B cell (primary cell): ENCODE measurements at regions not wholly inside any gene's neighbourhood (a gene's known extent, or its start where the extent isn't known, plus 50 kb on each side); places are given as distances from the start of the nearest gene placed in this dataset.

ENCODE experiments used
- ATAC-seq: fragments of 200-7000 bp; cut with Tn5 transposase; one replicate; pipeline ENCODE4 v1.10.0; 2021; ENCODE audit warnings: low read depth, mild to moderate bottlenecking, moderate number of reproducible peaks, moderate library complexity
- CTCF ChIA-PET: fragments of 350-600 bp; sonication (Branson Sonifier 250); formaldehyde crosslinking; loops from one replicate; lab custom pipeline; 2021; ENCODE audit warnings: antibody characterized with exemption, inconsistent platforms; lab: Charles Lee
- POLR2A ChIA-PET: fragments of 350-600 bp; sonication (Branson Sonifier 250); formaldehyde crosslinking; loops from one replicate; lab custom pipeline; 2021; ENCODE audit warnings: antibody characterized with exemption; lab: Charles Lee
- DNase-seq: peaks from one replicate; pipeline ENCODE4 v3.0.0; 2013
- H2AFZ ChIP-seq: 2 replicates; pipeline ENCODE4 v1.6.1; 2012; ENCODE audit warnings: mild to moderate bottlenecking, low read depth, low read length; ENCODE audit not compliant: insufficient read depth, poor library complexity, severe bottlenecking
- H3K27ac ChIP-seq, 2 donors: 1 replicate in 1 of 2; 2 replicates in 1 of 2; pipeline ENCODE4 v1.5.1; 2012 to 2013; ENCODE audit warnings: low read length in 2 of 2, mild to moderate bottlenecking in 2 of 2, moderate library complexity in 1 of 2
- H3K27me3 ChIP-seq, 4 experiments: fragments of 200-600 bp in 1 of 4; sonication (generic) in 1 of 4; replicated peaks in 1 of 4; 1 replicate in 2 of 4; 2 replicates in 2 of 4; pipeline versions ENCODE4 v1.6.1 to v1.7.0; 2013 to 2016; ENCODE audit warnings: low read length in 3 of 4, mild to moderate bottlenecking in 2 of 4, mixed read lengths in 1 of 4, moderate library complexity in 1 of 4; ENCODE audit not compliant: insufficient read depth in 4 of 4, control insufficient read depth in 3 of 4; ENCODE audit errors: control extremely low read depth in 1 of 4
- H3K36me3 ChIP-seq, 2 experiments: replicated peaks in 1 of 2; 1 replicate in 1 of 2; 2 replicates in 1 of 2; pipeline versions ENCODE4 v1.6.1 to v1.7.1; 2013; ENCODE audit warnings: low read length in 1 of 2; ENCODE audit not compliant: insufficient read depth in 2 of 2, control insufficient read depth in 1 of 2; ENCODE audit errors: control extremely low read depth in 1 of 2, extremely low read depth in 1 of 2
- H3K4me1 ChIP-seq, 2 donors: fragments of 200-600 bp in 1 of 2; sonication (generic) in 1 of 2; 1 replicate in 1 of 2; 2 replicates in 1 of 2; pipeline versions ENCODE4 v1.5.1 to v1.6.1; 2013 to 2017; ENCODE audit warnings: low read length in 2 of 2; ENCODE audit not compliant: control insufficient read depth in 2 of 2, insufficient read depth in 2 of 2
- H3K4me2 ChIP-seq: replicated peaks from 2 replicates; pipeline ENCODE3; 2012; ENCODE audit warnings: mild to moderate bottlenecking, low read depth, low read length; ENCODE audit not compliant: poor library complexity, severe bottlenecking
- H3K4me3 ChIP-seq, 5 experiments: fragments of 200-600 bp in 1 of 5; sonication (generic) in 1 of 5; 1 replicate in 3 of 5; 2 replicates in 2 of 5; pipeline versions ENCODE4 v1.5.1 to v1.7.0; 2011 to 2016; ENCODE audit warnings: low read length in 4 of 5, mild to moderate bottlenecking in 4 of 5, low read depth in 2 of 5, control low read depth in 1 of 5, moderate library complexity in 1 of 5; ENCODE audit not compliant: insufficient read depth in 1 of 5; ENCODE audit errors: control extremely low read depth in 1 of 5, extremely low read depth in 1 of 5
- H3K79me2 ChIP-seq: fragments of 200-600 bp; sonication (generic); one replicate; pipeline ENCODE4 v1.6.0; 2016; ENCODE audit warnings: low read length; ENCODE audit not compliant: control insufficient read depth, insufficient read depth
- H3K9ac ChIP-seq: fragments of 200-600 bp; sonication (generic); 2 replicates; pipeline ENCODE4 v1.6.1; 2017; ENCODE audit warnings: mild to moderate bottlenecking, low read length, moderate library complexity
- H3K9me3 ChIP-seq, 3 donors: one replicate each; pipeline versions ENCODE4 v1.6.1 to v1.7.1; 2013; ENCODE audit warnings: low read length in 2 of 3; ENCODE audit not compliant: control insufficient read depth in 2 of 3, insufficient read depth in 1 of 3; ENCODE audit errors: control extremely low read depth in 1 of 3
- H4K20me1 ChIP-seq: 2 replicates; pipeline ENCODE4 v1.6.0; 2012; ENCODE audit warnings: mild to moderate bottlenecking, low read length; ENCODE audit not compliant: insufficient read depth, control insufficient read depth, poor library complexity, severe bottlenecking
- H3K27ac Mint-ChIP-seq: one replicate; pipeline ENCODE4 v1.8.0; 2021; ENCODE audit warnings: mixed read lengths
- H3K27me3 Mint-ChIP-seq: one replicate; pipeline ENCODE4 v1.8.0; 2021; ENCODE audit warnings: mixed read lengths
- H3K4me1 Mint-ChIP-seq: one replicate; pipeline ENCODE4 v1.8.0; 2021; ENCODE audit warnings: mixed read lengths
- H3K4me3 Mint-ChIP-seq: one replicate; pipeline ENCODE4 v1.8.0; 2021; ENCODE audit warnings: mixed read lengths
- H3K9me3 Mint-ChIP-seq: one replicate; pipeline ENCODE4 v1.8.0; 2022; ENCODE audit warnings: mixed read lengths; ENCODE audit not compliant: insufficient read depth
- EZH2 ChIP-seq: IDR thresholded peaks from 2 replicates; pipeline ENCODE4 v1.6.1; 2012; ENCODE audit warnings: borderline replicate concordance, low read depth, mild to moderate bottlenecking, moderate library complexity, low read length; ENCODE audit not compliant: insufficient read depth, poor library complexity, severe bottlenecking
- WGBS: methylation state at CpG from one replicate; pipeline ENCODE4 v1.1.5; 2013; ENCODE audit warnings: missing lambda C conversion rate; ENCODE audit not compliant: insufficient coverage; 5-methylcytosine and 5-hydroxymethylcytosine counted together
- intact Hi-C: fragments of 100-400 bp; cut with micrococcal nuclease; formaldehyde crosslinking; loops from one replicate; pipeline ENCODE4 v1.10.0; 2022
- TF ChIP-seq, protein P1 (sequence below): fragments of 200-600 bp; IDR thresholded peaks from one replicate; pipeline ENCODE4 v1.8.0; 2022; ENCODE audit warnings: antibody characterized with exemption, mild to moderate bottlenecking

DNA sequence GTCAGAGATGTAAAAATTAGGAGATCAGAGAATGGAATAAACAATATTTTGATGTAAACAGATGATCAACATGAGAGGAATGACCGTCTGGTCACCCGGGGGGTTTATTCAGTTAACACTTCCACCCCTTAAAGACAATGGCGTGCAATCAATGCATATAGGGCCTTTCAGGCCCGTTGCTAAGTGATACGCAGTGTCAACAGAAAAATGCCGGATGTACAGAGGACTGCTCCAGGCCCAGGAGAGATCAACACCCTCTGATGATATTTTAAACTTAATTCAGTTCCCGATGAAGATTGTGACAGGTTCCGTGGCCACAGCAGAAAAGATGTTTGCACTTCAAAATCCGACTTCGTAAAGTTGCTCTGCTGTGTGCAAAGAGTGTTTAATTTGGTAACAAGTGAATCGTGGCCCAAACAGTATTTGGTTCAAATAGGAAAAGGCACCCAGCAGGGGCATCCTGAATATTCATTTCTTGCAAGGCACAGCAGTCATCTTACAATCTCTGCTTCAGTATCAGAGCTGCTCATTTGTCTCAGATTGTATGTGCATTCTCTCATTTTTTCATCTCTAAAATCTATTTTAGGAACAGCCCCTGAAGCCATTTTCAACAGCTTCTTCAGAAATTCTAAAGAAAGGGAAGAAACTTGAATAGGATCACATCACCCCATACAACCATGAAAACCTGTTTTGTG, 72.6 kb downstream of the FOXB1 start:
- no peaks in the 10 kb centered on the region for H3K27me3 ChIP-seq
- POLR2A ChIA-PET: no interaction called here
- no peaks in the 10 kb centered on the region for H4K20me1 ChIP-seq
- no peak overlapping the region for H3K4me2 ChIP-seq
- H3K9me3 ChIP-seq: no peaks in the 10 kb centered on the region
- Mint-ChIP-seq H3K4me1 (no peaks in the 10 kb centered on the region), H3K4me3 (no peak overlapping the region), H3K27me3 (peaks cover 9% of the 10 kb centered on the region), H3K27ac (no peak overlapping the region), H3K9me3 (no peaks in the 10 kb centered on the region)
- TF ChIP-seq EZH2: no peak
- TF ChIP-seq, protein P1, sequence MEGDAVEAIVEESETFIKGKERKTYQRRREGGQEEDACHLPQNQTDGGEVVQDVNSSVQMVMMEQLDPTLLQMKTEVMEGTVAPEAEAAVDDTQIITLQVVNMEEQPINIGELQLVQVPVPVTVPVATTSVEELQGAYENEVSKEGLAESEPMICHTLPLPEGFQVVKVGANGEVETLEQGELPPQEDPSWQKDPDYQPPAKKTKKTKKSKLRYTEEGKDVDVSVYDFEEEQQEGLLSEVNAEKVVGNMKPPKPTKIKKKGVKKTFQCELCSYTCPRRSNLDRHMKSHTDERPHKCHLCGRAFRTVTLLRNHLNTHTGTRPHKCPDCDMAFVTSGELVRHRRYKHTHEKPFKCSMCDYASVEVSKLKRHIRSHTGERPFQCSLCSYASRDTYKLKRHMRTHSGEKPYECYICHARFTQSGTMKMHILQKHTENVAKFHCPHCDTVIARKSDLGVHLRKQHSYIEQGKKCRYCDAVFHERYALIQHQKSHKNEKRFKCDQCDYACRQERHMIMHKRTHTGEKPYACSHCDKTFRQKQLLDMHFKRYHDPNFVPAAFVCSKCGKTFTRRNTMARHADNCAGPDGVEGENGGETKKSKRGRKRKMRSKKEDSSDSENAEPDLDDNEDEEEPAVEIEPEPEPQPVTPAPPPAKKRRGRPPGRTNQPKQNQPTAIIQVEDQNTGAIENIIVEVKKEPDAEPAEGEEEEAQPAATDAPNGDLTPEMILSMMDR: no peak
- no peaks in the 10 kb centered on the region for H3K36me3 ChIP-seq
- H3K4me3 ChIP-seq: no peak overlapping the region
- H3K9ac ChIP-seq: no peak overlapping the region
- DNase-seq: no peak
- intact Hi-C loops: no loop called here
- no peak for ATAC-seq
- no peaks in the 10 kb centered on the region for H3K4me1 ChIP-seq
- CTCF ChIA-PET: no interaction called here
- no peak overlapping the region for H3K27ac ChIP-seq
- WGBS: 96% methylated on average over 8 of the region's 11 CpGs
- no peak overlapping the region for H2AFZ ChIP-seq
- H3K79me2 ChIP-seq: no peaks in the 10 kb centered on the region

DNA sequence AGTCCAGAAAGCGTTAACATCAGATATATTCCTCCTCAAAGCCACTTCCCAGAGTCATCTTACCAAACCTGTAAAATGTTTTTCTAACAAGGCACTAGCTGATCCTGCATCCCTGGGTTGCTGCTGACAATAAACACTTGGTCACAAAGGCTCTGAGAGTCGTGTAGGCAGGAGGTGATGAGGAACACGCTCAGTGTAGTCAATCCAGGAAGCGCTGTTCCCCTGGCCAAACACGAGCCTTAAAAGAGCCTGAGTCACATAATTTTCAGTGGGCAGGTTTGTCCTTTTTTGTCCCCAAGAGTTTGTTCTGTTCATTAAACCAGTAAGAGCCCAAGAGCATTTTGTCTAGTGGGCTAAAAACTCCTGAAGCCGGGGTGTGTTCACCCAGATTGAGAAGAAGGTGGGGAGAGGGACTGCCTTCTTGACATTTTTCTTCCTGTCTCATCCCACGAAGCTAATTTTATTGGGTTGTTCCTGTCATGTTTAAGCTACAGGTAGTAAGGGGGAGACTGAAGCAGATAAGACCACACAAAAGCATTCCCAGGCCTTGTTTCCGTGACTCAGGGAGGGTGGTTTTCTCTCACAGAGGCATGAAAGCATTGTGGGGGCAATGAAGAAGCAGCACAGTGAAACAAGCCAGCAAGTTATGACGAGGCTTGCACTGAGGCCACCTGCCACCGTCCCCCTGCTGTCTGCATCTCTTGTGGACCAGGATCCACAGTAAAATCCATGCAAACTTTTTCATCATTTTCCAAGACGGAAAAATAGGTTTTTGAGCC, 73.7 kb downstream of the FOXB1 start:
- Mint-ChIP-seq H3K4me3 (no peak overlapping the region), H3K27me3 (peaks cover 9% of the 10 kb centered on the region), H3K27ac (no peak overlapping the region), H3K4me1 (no peaks in the 10 kb centered on the region), H3K9me3 (no peaks in the 10 kb centered on the region)
- intact Hi-C loops: no loop called here
- Histone ChIP-seq H3K79me2 (no peaks in the 10 kb centered on the region), H3K36me3 (no peaks in the 10 kb centered on the region), H3K4me2 (no peak overlapping the region), H2AFZ (no peak overlapping the region), H3K4me3 (no peak overlapping the region), H3K4me1 (no peaks in the 10 kb centered on the region), H4K20me1 (no peaks in the 10 kb centered on the region), H3K9ac (no peak overlapping the region), H3K27me3 (no peaks in the 10 kb centered on the region), H3K9me3 (no peaks in the 10 kb centered on the region), H3K27ac (no peak overlapping the region)
- CTCF ChIA-PET: no interaction called here
- no peak for TF ChIP-seq EZH2
- 64% methylated on average over 8 of the region's 11 CpGs for WGBS
- DNase-seq (no peak), ATAC-seq (no peak)
- POLR2A ChIA-PET: no interaction called here
